HL-60 (cell line): ENCODE measurements at regions not wholly inside any gene's neighbourhood (a gene's known extent, or its start where the extent isn't known, plus 50 kb on each side); places are given as distances from the start of the nearest gene placed in this dataset.

Experiments
- DNase-seq, 2 experiments: peaks; one replicate each; pipeline ENCODE4 v3.0.0-alpha.2; 2010 to 2020; ENCODE audit warnings: low read depth in 1 of 2, low spot score in 1 of 2
- H3K27ac ChIP-seq: fragments of 250-450 bp; sonication (Bioruptor Pico); replicated peaks from 2 replicates; pipeline ENCODE4 v1.5.1; 2020; ENCODE audit warnings: mild to moderate bottlenecking, moderate library complexity
- H3K27me3 ChIP-seq: fragments of 250-450 bp; sonication (Bioruptor Pico); 2 replicates; pipeline ENCODE4 v1.5.1; 2021; ENCODE audit warnings: mild to moderate bottlenecking, moderate library complexity; ENCODE audit not compliant: insufficient read depth, poor library complexity, severe bottlenecking
- H3K4me3 ChIP-seq: replicated peaks from 2 replicates; pipeline ENCODE4 v1.5.1; 2011; ENCODE audit warnings: mild to moderate bottlenecking, control low read depth, low read length; ENCODE audit not compliant: insufficient read depth
- CTCF ChIP-seq: IDR thresholded peaks from one replicate; pipeline ENCODE4 v1.5.1; 2011; ENCODE audit warnings: low read length, control low read depth, inconsistent platforms; ENCODE audit not compliant: insufficient read depth
- GABPA ChIP-seq: IDR thresholded peaks from 2 replicates; pipeline ENCODE4 v1.6.1; 2012; ENCODE audit warnings: low read depth
- POLR2AphosphoS5 ChIP-seq: IDR thresholded peaks from 2 replicates; pipeline ENCODE4 v1.6.1; 2012; ENCODE audit warnings: low read depth
- REST ChIP-seq: IDR thresholded peaks from 2 replicates; pipeline ENCODE4 v1.6.1; 2012; ENCODE audit warnings: low read depth; ENCODE audit not compliant: insufficient replicate concordance
- SPI1 ChIP-seq: IDR thresholded peaks from 2 replicates; pipeline ENCODE4 v1.6.1; 2012; ENCODE audit warnings: low read depth, mild to moderate bottlenecking, borderline replicate concordance

- no peak for DNase-seq
- Histone ChIP-seq H3K4me3 (no peak overlapping the region), H3K27me3 (no peaks in the 10 kb centered on the region), H3K27ac (no peak overlapping the region)
- TF ChIP-seq GABPA = no peak
- TF ChIP-seq POLR2AphosphoS5 = no peak
- no peak for TF ChIP-seq REST
- no peak for TF ChIP-seq CTCF
- TF ChIP-seq SPI1 = no peak
Measured at GRCh38 chr10:83119346-83119745, 1020.0 kb upstream of the GHITM start.

GRCh38 chr10:83122336-83122735, 1017.0 kb upstream of the GHITM start:
- Histone ChIP-seq H3K27me3 (no peaks in the 10 kb centered on the region), H3K4me3 (no peak overlapping the region), H3K27ac (no peak overlapping the region)
- TF ChIP-seq POLR2AphosphoS5 (no peak), SPI1 (no peak), CTCF (no peak)
- no peak for DNase-seq

GRCh38 chr10:83127942-83128575, 1011.2 kb upstream of the GHITM start:
- DNase-seq = no peak
- TF ChIP-seq GABPA = no peak
- no peak for TF ChIP-seq REST
- Histone ChIP-seq H3K27ac (no peak overlapping the region), H3K4me3 (no peak overlapping the region), H3K27me3 (no peaks in the 10 kb centered on the region)

- TF ChIP-seq GABPA (no peak), POLR2AphosphoS5 (no peak), CTCF (no peak), SPI1 (no peak), REST (no peak)
- no peak overlapping the region for H3K27ac ChIP-seq
Measured at GRCh38 chr10:83140811-83141210, 998.5 kb upstream of the GHITM start.

More at GRCh38 chr10:83140811-83141210, 998.5 kb upstream of the GHITM start:
- no peak for DNase-seq
- no peaks in the 10 kb centered on the region for H3K27me3 ChIP-seq
- H3K4me3 ChIP-seq = no peak overlapping the region
